HEK293T (cell line): ENCODE measurements at regions not wholly inside any gene's neighbourhood (a gene's known extent, or its start where the extent isn't known, plus 50 kb on each side); places are given as distances from the start of the nearest gene placed in this dataset.

Experiments
- NFRKB ChIP-seq: fragments of 450-650 bp; IDR thresholded peaks from 2 replicates; pipeline ENCODE4 v1.6.1; 2016; ENCODE audit warnings: mild to moderate bottlenecking, moderate library complexity
- ZNF384 ChIP-seq: fragments of 450-650 bp; IDR thresholded peaks from 2 replicates; pipeline ENCODE4 v1.6.1; 2016

DNA sequence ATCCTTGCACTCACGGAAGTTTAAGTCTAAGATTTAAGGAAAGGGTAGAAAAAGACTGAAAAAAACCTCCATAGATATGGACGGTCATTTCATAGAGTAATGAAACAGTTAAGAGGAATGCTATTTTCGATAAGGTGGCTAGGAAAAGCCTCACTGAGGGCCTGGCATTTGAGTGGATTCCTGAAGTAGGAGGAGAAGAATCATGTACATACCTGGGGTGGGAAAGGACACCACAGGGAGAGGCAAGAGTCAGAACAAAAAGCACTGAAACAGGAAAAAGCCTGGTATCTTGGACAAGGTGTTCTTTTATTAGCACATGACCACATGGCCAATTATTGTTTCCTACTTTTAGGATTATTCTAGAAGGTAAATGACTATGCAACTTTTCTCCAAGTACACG, 547.2 kb upstream of the DIPK2B start:
- no peak for TF ChIP-seq ZNF384
- no peak for TF ChIP-seq NFRKB
